ENCODE measurements at regions not wholly inside any gene's neighbourhood (a gene's known extent, or its start where the extent isn't known, plus 50 kb on each side); places are given as distances from the start of the nearest gene placed in this dataset.
"Not testable (repeated sequence)": the region's sequence is repeated elsewhere in the genome, so short reads cannot be mapped to it uniquely, and the experiment has no call there.

DNA sequence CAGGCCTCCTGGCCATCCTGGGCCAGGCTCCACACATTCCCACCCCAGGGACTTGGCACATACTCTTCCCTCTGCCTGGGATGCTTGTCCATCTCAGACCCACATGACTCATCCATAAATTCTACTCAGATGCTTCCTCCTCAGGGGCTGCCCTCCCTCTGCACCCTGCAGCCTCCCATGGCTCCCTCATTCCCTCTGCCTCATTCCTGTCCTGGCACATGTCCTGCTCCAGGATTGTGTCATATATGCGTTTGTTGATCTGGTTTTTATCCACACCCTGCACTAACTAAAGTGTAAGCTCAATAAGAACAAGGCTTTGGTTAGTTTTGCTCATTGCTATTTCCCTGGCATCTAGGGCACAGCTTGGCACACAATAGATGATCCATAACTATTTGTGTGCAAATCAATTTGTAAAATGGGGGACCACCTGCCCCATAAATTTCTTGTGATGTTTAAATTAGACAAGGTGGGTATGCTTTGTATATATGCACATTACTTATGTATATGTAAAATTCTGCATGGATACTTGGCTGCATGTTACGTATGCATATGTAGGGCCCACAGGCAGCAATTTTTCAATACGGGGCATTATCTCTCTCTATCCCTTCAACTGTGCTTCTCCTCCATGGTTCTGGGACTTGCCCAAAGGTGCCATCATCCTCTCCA is 191.4 kb downstream of the PTPRU start:
- DNase-seq = no peak

DNA sequence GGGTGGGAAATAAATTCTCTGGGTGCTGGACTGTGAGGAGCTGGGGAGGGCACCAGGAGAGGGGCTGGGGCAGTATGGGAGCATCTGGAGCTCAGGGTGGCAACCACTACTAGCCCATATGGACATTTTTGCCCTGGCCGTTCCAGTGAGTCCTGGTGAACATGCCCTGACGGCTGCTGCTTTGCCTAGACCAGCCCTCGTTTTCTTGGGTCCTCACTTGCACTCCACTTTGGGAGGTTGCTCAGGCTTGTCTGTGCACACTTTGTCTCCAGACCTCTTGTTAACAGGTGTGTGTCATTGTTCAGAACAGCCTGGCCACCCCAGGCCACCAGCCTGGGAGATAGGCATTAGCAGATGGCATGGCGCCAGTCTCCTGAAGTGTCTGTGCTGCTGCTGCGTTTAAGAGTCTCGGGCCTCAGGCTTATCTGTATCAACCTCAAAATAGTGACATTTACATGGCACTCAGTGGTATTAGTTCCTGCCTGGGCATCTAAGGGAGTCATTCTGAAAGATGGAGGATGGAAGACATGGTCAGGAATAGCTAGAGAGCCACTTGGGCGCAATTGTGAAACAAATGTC is 190.5 kb downstream of the PTPRU start:
- DNase-seq = no peak

DNA sequence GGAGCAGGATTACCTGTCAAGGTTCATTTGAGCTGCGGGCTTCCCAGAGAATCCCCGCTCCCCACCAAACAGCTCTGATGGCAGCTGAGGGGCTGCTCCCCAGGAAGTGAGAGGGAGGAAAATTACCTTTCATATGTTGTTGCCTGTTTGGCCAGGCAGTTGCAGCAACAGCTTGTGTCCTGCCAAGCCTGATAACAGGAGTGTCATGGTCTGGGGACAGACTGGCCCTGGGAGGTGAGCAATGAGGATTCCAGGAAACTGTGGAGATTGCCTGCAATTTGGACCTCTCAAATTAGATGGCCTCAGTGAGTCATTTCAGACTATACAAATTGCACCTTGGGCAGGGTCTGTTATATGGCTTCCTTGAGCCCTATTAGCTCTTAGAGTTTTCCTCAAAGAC is 189.3 kb downstream of the PTPRU start:
- no peak for DNase-seq

DNA sequence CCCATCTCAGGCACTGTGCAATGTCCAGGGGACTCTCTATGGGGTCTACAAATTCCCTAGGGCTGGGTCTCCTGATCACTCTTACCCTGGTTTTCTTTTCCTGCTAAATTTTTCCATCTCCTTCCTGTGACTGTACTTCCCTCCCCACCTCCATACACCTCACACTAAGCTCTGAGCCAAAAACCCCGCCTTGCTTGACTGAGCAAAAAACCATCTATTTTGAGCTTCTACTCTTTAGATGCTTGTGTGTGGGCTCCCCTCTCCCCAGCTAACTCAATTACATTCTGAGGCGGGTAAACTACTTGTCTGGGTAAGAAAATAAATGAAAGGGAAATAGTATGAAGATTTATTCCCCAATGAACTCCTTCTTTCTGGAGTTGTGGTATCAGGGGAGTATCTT is 187.9 kb downstream of the PTPRU start:
- DNase-seq = no peak

DNA sequence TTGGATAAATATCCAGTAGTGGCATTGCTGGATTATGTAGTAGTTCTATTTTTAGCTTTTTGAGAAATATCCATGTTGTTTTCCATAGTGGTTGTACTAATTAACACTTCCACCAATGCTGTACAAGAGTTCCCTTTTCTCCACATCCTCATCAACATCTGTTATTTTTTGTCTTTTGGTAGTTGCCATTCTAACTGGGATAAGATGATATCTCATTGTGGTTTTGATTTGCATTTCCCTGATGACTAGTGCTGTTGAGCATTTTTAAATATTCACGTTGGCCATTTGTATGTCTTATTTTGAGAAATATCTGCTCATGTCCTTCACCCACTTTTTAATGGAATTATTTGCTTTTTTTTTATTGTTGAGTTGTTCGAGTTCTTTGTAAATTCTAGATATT is 183.9 kb downstream of the PTPRU start:
- DNase-seq = no peak

DNA sequence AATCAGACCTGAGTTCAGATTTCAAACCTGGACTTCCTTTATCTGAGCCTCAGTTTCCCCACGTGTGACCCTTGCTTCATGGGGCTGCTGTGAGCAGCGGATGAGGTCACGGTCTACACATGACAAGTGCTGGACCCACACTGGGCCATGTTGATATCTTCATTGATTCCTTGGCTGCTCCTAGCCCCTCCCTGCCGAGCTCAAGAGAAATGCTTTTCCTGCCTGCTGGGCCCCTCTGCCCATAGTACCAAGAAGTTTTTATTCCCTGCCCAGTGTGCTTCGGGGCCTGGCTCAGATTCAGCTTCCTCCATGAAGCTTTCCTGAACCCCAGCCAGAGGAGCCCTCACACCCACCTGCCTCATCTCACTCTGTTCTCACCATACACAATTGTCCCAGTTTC is 181.6 kb downstream of the PTPRU start:
- DNase-seq = no peak

DNA sequence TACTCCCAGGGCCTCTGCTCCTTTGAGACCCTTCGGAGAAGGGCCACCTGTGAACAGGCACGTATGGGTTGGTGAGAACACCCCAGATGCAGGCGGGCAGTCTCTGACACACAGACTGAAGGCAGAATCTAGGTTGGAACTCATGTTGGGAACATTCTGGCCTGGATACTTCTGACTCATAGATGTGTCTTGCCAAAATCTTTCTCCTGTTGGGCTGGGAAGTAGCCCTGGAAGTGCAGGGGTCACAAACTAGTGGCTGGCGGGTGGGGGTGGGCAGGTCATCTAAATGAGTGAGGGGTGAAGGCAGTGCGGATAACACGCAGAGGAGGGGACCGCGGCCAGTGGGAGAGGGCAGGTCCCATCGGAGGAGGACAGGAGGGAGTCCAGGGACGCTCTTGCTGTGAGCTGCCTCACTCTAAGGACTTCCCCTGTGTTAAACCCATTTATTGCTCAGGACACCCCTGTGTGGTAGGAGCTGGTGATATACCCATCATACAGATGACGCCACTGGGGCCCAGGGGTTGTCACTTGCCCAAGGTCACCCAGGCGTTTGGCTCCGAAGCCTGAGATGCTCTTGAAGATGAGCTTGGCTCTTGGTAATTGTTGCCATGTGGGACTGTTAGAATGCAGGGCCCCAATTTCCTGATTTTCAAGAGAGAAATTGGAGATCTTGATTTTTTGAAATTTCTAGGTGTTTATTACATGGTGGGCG is 181.0 kb downstream of the PTPRU start:
- no peak for DNase-seq

DNA sequence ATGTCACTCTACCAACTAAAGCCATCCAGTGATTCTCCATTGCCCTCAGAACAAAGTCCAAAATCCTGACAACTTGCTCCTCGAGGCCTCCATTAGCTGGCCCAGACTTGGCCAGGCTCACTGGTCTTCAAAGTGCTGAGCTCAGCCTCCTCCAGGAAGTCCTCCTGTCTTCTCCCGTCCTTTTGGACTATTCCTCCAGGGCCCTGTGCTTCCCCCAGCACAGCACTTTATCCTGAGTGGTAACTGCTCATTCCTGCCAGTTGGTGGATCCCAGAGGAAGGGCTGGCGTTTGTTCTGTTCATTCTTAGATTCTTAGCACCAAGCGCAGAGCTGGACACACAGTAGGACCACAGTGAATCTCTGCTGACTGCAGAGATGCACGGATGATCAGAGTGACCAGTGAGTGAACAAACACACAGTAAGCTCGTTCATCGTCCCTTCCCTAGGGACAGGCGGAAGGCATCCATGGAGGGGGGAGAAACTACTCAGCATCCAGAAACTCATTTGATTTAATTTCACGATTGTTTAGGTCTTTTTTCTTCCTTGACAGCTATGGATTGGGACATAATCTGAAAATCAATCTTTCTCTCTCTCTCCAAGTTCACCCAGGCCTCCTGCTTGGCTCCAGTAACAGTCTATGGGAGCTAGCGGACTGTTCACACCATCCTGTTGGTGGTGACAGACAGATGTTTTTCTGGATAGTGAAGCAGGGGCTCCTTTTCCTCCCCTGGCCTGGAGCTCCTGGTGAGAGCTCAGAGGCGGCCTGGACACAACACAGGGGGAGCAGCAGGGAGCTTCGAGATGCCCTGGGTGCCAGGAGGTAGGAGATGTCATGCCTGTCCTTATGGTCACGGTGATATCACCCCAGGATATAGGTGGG is 180.2 kb downstream of the PTPRU start:
- DNase-seq = no peak

DNA sequence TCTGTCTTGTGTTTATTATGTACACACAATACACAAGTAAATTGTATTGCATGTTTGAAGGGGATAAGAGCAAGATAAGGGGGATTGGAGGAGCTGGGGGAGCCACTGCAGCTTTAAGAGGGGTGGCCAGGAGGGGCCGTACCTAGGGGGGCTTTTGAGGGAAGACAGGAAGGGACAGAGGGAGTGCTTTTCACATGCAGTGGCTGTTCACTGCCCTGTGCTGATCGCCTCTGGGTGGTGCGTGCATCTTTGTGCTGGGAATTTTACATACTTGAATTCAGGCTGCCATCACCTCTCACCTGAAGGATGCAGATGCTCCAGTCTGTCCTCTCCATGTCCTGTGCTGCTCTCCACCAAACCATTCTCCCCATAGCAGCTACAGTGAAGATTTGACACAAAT is 179.5 kb downstream of the PTPRU start:
- DNase-seq = no peak

DNA sequence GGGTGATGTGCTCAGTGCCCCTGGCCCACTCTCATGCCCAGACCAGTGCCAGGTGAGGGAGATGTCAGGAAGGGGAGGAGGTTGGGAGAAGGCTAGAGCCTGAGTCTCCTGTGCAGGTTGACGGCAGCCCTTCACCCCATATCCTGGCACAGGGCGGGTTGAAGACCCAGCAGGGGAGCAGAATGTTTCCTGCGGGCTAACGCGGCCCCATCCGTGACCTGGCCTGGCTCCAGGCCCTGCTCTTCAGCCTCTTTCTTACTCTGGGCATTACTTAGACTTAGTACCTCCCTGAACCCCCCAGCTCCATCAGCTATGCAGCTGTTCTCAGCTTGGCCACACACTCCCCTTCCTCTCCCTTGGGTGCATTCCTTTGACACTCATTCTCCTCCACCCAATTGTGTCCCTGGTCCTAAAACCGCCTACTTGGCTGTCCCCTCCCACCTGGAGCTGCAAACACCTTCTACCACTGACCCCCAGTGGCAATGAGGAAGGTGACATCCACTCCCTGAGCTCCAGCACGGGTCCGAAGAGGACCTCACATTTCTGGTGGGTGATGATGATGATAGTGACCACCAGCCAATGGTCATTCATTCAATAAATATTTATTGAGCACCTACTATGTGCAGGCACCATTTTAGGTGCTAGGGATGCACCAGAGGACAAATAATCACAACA is 179.0 kb downstream of the PTPRU start:
- peak; percentile 28 for DNase-seq

DNA sequence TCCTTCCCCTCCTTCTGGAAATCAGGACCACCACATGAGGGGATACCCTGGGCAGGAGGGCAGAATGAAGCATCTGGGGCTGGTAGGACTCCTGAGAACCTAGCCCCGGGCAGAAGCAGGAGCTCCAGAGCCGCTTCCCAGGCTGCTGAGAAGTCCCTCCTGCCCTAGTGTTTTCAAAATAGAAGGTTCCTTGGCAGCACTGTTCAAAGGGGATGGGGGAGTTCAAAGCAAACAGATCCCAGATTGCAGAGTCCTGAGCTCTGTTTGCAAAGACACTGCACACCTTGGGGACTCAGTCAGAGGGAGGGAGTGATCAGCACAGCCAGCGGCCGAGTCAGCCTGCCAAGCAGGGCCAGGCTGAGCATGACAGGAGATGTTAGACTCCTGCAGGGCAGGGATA is 177.8 kb downstream of the PTPRU start:
- DNase-seq = no peak

DNA sequence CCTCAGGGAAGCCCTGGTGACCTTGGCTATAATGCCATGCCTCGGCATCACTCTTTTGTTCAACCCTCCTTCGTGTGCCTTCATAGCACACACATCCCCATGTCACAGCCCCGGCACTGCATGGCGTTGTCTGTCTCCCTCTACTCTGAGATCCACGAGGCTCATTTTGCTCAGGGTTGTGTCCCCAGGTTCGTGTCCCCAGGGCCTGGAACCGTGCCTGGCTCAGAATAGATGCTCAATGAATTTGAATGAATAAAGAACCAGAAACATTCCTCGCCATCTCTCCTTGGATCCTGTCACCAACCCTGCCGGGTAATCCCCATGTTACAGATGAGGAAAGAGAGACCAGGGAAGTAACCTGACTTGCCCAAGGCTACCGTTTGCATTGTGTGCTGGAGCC is 177.3 kb downstream of the PTPRU start:
- no peak for DNase-seq

DNA sequence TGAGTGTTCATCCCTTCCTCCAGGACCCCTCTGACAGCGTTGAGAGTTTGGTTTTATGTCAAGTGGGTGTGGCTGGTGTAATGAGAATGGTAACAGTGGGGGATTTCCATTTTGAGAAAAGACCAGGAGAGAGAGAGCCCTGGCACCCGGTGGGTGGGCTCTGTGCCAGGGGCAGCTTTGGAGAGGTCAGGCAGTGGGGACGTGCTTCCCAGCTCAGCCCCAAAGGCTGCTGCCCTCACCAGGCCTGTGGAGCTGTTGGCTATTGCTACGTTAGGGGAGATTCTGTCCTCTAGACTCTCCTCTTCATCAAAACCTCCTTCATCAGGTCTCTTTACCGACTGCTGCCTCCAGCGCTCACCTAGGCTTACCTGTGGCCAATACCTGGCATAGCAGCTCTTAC is 176.3 kb downstream of the PTPRU start:
- no peak for DNase-seq

DNA sequence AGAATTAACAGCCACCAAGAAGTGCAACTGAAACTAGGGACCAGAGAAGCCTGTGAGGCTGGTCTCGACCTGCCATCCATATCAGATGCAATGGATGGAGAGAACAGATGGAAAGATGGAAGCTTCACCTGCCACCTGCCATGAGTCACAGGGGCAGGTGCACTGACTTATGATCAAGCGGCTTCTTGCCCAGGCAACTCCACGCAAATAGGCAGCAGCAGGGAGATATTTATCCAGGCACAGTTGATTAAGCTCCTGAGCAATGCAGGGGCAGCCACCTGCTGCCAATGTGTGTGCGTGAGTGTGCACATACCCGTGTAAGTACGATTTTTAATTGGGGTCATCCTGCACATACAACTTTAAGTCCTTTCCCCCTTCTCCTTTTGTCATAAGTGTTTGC is 174.2 kb downstream of the PTPRU start:
- DNase-seq = no peak

DNA sequence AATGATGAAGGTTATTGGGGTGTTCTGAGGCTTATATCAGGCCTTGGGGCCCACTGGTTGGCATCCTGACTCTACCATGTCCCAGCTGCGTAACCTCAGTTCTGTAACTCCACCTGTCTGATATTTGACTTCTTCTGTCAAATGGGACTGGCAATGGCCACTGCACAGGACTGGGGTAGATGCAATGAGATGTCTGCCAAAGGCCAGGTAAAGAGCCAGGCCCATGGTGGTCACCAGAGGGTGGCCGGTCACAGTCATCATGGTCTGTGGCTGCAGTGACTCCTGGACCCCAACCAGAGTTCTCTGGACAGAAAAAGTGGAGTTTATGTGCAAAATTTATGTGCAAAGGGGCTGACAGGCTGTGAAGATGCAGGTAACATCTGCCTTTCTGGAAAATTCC is 173.3 kb downstream of the PTPRU start:
- DNase-seq = no peak

DNA sequence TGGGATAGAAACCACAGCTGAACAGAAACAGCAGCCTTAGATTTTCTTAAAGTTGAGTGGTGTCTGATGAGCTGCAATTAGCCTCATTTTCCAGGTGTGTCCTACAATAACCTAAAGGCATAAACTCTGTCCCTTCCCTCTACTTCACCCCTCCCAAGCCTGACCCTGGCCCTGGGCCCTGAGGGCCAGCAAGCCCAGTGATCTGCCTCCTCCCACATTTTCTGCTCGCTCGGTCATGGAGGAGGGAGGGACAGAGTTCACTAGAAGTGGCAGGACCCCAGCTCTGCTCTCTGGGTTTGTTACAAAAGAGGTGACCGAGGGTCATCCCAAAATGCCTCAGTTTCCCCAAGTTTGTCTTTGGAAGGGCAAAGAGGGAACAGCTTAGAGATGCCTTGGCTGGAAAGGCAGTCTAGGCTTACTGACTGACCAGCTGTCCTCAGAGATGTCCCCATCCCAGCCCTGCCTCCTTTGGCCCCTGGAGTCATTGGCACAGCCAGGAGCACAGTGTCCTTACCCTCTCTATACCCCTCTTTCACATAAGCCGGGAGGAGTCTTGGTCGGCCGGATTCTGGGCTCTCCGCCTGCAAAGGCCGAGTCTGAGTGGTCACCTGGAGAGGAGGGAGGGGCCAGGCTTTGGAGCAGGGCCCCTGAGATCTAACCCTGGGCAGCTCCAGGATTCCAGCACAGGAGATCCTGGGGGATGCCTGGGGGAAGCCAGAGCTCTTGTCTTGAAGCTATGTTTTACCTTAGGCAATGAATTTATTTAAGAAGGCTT is 172.7 kb downstream of the PTPRU start:
- no peak for DNase-seq

DNA sequence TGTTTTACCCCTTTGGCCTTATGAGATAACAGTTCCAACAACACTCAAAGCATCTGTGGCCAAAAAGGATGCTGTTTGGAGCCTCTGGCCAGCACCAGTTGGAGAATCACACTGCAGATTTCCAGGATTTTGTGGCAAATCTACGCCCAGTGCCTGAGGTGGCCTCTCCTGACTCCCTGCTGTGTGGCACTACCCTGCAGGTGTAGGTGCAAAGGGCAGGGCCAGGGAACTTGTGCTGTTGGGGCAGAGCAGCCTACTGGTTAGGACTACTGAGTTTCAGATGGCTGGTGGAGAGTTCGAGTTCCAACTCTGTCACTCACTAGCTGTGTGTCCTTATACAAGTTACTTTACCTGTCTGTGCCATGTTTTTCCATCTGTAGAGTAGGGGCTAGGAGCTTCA is 170.5 kb downstream of the PTPRU start:
- no peak for DNase-seq

DNA sequence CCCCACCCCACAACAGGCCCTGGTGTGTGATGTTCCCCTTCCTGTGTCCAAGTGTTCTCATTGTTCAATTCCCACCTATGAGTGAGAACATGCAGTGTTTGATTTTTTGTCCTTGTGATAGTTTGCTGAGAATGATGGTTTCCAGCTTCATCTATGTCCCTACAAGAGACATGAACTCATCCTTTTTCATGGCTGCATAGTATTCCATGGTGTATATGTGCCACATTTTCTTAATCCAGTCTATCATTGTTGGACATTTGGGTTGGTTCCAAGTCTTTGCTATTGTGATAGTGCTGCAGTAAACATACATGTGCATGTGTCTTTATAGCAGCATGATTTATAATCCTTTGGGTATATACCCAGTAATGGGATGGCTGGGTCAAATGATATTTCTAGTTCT is 163.9 kb downstream of the PTPRU start:
- not testable (repeated sequence) for DNase-seq

DNA sequence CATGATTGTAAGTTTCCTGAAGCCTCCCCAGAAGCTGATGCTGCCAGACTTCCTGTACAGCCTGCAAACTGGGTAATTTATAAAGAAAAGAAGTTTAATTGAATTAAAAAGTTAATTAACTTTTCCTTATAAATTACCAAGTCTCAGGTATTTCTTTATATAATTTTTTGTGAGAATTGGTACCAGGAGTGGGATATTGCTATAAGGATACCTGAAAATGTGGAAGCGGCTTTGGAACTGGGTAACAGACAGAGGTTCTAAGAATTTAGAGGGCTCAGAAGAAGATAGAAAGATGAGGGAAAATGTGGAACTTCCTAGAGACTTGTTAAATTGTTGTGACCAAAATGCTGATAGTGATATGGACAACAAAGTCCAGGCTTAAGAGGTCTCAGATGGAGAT is 163.1 kb downstream of the PTPRU start:
- DNase-seq = no peak

DNA sequence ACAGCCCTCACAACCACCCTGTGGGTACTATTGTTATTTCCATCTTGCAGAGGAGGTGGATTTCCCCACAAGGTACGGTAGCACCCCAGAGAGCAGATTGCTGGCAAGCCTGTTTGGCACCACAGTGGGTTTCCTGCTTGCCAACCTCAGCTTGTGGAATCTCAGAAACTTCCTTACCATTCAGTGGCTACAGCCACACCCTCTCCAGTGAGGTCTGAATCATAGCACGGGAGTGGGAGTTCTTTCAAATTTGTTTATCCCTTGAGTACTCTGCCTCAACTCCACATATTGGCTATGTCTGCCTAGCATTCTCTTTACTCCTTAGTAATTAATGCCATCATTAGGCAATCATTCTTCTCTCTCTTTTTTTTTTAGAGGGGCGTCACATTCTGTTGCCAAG is 162.1 kb downstream of the PTPRU start:
- DNase-seq = no peak

DNA sequence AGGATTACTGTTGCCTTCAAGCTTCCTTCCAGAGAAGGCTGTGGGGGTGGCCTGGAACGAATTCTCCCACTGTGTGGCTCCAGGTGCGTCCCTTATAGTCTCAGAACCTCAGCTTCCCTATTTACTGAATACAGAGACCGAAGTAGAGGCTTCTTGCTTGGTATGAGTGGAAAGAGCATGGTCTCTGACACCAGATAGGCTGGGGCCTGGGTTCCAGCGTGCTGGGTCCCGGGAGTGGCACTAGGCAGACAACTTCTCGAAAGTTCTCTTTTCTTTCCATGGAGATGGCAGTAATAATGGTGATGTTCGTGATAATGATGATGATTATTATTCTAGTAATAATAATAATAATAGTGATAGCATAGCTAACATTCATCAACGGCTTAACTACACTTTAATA is 161.7 kb downstream of the PTPRU start:
- no peak for DNase-seq

DNA sequence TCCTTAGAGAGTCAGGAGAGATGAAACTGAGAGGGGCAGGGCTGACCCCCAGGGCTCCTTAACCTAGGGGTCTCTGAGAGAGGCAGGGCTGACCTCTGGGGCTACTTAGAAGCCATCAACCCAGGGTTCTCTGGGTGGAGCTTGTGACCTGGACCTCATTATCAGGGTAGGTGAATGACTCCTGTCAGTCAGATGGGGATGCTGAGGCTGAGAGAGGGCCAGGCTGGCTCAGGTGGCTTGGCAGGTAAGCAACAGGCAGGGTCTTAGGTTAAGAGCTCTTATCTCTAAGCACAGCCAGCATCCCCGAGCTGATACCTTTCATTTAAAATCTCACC is 160.9 kb downstream of the PTPRU start:
- DNase-seq = no peak

Measured in fibroblast of skin of right quadriceps (primary cell).